IPS-11a (cell line): ENCODE measurements at regions not wholly inside any gene's neighbourhood (a gene's known extent, or its start where the extent isn't known, plus 50 kb on each side); places are given as distances from the start of the nearest gene placed in this dataset.
"Not testable (repeated sequence)": the region's sequence is repeated elsewhere in the genome, so short reads cannot be mapped to it uniquely, and the experiment has no call there.

ENCODE experiments used
- H3K4me3 ChIP-seq: one replicate; pipeline ENCODE4 v1.5.1; 2013; ENCODE audit warnings: low read depth, low read length, control low read depth

DNA sequence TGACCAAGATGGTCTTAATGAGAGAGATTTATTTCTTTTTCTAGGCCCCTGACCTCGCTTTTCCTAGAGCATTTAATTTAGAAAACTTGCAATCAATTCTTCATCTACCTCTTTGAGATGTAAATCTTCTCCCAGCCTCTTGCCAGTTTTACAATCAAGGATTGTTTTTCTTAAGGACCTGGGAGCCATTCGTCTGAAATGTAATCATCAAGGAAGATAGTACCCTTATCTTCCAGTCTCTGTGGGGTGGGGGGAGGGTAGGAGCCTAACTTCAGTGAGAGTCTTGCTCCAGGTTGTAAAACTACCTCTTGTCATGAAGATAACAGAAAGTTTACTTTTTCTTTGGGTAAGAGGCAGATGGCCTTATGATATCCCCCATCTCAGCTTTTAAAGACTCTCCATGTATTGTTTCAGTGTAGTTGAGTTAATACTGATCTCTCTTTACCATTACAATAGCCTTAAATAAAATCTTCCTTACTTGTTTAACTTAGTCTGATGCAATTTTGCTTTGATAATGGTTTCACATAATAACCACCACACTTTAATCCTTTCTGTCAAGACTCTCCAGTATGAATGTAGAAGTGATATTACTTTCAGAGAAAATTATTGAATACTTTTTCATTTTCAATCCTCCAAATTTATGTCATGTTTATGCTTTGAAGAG is 110.2 kb upstream of the CPHXL start:
- no peak overlapping the region for H3K4me3 ChIP-seq

- no peak overlapping the region for H3K4me3 ChIP-seq
These were observed 111.0 kb upstream of the CPHXL start for GRCh38 chr16:75837264-75837663.

GRCh38 chr16:75837681-75838080 is 111.4 kb upstream of the CPHXL start:
- H3K4me3 ChIP-seq, result no peak overlapping the region

DNA sequence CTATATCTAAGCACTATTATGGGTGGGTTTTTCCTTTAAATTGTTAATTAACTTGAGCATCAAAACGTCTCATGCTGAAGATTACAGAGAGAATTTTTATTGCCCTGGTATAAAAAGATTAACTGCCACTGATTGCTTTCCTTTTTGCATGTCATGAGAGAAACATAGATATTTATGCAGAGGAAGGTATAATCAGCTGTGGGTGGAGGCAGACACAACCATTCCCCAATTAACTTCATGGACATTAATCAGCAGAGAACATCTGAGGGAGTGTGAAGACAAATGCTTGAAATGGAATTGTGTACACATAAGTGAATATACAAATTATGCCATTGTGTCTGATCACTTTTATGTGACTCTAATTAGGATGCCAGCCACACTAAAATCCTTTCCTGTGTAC is 115.2 kb upstream of the CPHXL start:
- no peak overlapping the region for H3K4me3 ChIP-seq

DNA sequence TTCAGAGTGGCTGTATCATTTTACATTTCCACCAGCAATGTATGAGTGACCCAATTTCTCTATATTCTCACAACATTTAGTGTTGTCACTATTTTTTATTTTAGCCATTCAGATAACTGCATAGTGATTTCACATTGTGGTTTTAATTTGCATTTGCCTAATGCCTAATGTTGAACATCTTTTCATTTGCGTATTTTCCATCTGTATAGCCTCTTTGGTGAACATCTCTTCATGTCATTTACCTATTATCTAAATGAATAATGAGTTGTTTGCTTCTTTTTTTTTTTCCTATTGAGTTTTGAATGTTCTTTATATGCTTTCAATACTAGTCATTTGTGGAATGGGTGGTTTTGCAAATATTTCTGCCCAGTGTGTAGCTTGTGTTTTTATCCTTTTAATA is 120.9 kb upstream of the CPHXL start:
- H3K4me3 ChIP-seq, result no peak overlapping the region

DNA sequence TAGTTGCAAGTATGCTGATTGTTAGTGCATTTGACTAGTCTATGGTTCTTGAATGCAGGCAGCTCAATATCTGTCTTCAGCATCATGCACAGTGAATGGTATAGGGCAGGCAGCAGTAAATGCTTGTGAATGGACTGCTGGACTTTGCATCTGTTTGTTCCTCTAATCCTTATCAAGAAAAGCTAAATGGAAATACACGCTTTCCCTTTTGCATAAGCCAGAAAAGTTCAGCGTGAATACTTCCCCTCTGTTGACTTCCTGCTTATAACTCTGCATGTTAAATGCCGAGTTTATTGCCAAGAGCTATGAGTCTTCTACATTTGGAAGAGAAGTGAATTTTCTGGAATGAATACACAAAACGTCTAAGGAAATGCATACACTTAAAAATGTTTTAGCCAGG is 127.9 kb upstream of the CPHXL start:
- no peak overlapping the region for H3K4me3 ChIP-seq

- no peak overlapping the region for H3K4me3 ChIP-seq
These were observed 134.2 kb upstream of the CPHXL start for GRCh38 chr16:75860326-75861053.

DNA sequence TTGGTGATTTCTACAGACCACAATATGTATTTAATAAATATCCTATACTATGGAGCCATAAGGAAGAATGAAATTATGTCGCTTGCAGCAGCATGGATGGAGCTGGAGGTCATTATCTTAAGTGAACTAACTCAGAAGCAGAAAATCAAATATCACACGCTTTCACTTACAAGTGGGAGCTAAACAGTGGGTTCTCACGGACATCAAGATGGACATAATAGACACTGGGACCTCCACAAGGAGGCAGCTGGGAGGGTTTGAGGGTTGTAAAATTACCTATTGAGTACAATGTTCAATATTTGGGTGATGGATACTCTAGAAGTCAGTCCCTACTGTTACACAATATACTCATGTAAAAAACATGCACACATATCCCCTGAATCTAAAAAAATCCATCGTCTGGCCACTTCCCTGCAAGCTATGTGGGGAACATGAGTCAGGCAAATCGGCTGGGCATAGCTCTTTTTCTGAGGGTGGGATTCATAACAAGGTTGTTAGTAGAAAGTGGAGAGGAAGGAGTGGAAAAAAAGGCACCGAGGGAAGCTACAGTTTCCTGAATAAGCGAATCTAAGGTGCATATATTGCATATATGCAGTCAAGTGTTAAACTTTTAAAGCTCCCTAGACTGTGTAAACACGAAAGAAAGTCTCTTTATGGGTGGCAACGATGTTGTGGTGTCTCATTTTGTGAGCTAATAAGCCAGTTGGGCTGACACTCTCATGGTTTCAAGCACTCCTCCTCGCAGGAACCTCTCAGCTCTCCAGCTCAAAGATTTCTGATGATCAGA is 135.2 kb upstream of the CPHXL start:
- H3K4me3 ChIP-seq, result no peak overlapping the region

DNA sequence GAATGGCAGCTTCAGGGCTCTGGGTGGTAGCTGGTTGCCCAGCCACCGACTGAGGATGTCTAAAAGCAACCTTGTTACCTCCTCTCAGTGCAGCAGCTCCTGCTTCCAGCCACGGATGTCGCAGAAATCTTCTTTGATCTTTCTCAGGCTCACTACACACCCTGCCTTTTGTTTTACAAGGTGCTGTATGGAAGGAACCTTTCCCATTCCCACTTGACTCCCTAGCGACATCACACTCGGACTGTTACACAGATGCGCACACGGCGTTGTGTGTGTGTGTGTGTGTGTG is 135.8 kb upstream of the CPHXL start:
- no peak overlapping the region for H3K4me3 ChIP-seq

- no peak overlapping the region for H3K4me3 ChIP-seq
These were observed 138.0 kb upstream of the CPHXL start for GRCh38 chr16:75864243-75864642.

GRCh38 chr16:75865736-75866135 is 139.4 kb upstream of the CPHXL start:
- no peak overlapping the region for H3K4me3 ChIP-seq

DNA sequence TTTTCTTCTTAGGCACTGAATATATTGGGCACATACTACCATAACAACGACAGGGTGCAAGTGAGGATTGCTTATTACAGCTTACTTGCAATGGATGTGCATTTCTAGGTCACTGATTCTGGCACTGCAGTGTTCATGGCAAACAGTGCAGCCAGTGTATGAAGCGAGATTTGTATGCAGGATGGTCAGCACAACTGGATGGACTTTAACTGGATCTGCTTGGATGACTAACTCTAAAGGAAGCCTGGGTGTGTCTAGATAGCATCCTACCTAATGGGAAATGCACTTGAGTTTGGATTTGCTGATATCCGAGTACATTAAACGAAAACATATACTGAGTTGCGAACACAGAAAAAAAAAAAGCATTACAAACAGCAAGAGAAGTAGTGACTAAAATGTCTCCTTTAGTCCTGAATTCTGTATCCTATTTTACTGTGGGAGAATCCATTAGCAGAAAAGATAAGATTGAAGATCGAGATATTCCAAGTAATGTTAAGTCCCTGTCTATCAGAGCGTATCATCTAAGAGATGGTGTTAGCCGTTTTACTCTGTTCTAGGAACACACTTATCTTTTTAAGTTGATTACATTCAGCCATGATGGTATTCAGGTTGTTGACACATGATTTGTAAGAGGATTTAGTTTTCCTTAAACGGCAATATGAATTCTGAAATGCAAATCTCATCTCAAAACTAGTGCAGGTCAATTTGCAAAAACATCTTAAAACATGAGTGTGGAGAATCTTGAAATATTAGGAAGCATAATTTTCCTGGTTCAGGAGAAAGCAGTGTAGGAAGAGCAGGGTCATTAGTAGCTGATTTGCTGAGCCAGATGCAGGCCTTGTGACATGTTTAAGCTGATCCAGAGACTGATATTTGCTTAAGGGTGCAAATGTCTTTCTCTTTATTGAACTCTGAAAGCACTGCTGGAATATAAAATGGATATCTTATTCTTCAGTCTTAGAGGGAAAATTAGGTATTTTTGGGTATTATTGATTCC is 142.6 kb upstream of the CPHXL start:
- no peak overlapping the region for H3K4me3 ChIP-seq

DNA sequence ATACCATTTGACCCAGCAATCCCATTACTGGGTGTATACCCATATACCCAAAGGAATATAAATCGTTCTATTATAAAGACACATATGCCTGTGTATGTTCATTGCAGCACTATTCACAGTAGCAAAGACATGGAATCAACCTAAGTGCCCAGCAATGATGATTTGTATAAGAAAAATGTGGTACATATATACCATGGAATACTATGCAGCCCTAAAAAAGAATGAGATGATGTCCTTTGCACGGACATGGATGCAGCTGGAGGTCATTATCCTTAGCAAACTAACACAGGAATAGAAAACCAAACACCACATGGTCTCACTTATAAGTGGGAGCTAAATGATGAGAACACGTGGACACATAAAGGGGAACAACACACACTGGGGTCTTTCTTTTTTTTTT is 155.0 kb upstream of the CPHXL start:
- H3K4me3 ChIP-seq, result not testable (repeated sequence)

DNA sequence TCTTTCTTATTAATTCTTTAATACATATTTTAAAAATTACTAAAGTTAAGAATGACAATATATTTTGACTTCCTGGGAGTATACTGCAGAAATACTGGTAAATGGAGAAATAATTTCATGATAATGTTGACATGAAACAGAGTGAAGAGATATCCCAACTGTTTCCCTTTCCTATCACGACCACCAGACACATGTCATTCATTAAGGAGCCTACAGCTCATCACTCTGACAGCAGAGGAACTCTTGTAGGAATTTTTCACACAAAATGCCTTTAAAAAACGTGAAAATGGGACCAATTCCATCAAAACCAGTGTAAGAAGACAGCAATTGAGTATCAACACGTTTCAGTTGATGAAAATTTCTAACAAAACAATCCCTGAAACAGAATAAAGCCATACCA is 172.9 kb upstream of the CPHXL start:
- no peak overlapping the region for H3K4me3 ChIP-seq

DNA sequence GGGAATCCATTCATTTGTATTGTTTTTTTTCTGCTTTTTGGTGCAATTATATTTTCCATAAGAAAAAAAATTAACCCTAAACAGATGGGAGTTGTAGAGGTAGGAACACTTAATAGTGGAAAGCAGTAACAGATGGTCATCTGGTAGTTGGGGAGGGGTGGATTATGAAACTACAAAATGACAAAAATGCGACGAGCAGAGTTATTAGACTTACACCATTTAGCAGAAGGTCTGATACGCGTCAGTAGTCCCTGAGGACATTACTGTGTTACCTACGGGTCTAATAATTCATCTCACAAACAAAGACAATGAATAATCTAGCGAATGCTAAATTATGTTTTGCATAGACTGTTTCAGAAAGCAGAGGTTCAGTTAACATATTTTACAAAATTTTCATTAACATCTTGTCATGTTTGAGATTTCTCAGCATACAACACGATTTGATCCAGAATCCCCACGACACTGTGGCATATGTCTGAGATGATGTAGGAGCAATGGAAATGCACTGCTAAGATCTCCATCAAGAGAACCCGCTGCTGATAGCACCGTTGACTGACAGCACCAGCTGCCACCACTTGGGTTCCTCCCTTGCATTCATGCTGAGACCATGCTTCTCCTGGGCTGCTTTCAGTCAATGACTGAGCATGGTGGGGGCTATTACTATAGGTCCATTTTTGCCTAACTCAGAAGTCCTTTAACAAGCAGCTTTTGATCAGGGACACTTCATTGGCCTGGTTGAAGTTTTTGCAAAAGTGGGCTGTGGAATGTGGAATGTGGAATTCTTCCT is 182.2 kb upstream of the CPHXL start:
- no peak overlapping the region for H3K4me3 ChIP-seq

DNA sequence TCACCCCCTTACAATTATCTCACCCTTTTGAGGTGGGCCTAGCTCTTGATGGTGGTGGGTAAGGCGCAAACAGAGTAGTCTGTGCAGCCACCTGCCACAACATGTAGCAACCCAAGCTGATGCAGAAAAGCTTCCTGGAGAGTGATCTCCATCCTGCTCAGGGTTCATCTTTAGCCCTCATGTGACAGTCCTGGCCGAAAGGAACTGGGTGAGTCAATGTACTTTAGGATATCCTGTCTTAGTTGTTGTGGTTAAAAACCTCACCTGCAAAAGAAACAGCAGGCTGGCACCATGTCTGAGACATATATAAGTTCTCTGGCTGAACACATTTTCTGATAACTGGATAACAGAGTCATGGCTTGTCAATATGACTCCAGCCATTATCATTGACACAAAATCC is 183.5 kb upstream of the CPHXL start:
- no peak overlapping the region for H3K4me3 ChIP-seq

- no peak overlapping the region for H3K4me3 ChIP-seq
These were observed 185.6 kb upstream of the CPHXL start for GRCh38 chr16:75911896-75912295.

DNA sequence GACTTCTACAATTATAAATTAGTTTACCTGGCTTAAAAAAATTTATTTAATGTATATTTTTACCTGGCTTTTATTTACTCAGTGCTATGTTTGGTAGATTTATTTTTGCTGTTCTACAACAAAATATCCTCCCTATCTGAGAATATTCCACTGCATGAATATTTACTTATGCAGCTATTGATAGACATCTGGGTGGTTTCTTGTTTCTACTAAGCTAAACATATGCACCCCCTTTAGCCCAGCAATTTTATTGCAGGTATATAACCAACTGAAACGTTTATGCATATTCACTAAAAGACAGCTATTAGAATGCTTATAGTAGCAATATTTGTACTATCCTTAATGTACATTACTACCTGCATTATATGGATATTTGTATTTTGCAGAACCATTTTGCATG is 187.7 kb upstream of the CPHXL start:
- no peak overlapping the region for H3K4me3 ChIP-seq

DNA sequence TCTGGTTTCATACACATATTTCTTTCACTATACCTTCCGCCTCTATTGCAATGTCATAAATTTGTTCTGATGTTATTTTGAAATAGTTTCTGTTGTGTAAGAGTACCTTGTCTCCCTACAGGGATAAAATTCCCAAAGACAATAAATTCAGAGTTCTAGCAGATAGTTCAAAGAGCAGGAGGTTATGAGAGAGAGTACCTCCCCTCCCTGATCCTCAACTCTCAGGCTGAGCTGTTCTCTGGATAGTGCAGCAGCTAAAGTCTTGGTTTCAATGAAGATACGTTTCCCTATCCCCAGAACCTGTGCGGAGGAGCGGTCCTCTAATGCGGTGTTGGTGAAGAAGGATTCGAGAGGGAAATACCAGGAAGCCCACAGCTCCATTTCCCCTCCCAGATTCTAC is 190.2 kb upstream of the CPHXL start:
- no peak overlapping the region for H3K4me3 ChIP-seq

DNA sequence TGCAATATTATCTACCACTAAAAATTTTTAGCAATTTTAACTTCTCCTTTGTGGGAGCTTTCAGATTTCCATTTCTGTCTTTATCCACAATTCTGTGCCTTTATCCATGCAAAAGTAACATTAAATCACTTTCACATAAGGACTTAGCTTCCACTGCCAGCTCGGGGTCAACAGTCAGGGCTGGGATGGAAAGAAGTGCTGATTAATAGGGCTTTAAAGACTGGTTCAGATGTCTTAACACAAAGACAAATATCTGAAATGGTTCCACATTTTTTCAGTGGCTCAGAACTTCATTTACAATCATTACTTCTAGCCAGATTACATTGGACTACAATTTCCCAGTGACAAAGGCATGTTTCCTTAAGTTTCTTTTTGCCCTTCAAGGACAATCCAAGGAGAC is 191.8 kb upstream of the CPHXL start:
- no peak overlapping the region for H3K4me3 ChIP-seq
